ENCODE measurements at regions not wholly inside any gene's neighbourhood (a gene's known extent, or its start where the extent isn't known, plus 50 kb on each side); places are given as distances from the start of the nearest gene placed in this dataset.

DNA sequence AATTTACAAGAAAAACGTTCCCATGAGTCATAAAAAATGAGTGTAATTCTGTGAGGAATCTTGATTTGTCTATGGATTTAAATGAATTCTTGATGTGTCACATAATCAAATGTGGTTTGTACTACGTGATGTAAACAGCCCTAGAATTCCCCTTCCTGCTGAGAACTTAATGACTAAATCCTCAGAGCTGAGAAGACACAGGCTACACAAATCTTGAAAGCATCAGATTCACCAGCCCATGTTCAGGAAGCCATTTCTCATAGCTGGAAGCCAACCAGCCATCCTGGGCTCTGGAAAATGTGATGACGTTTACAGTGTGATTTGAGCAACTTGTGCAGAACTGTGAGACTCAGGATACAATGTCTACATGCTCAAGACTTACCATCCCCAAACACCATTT is 193.7 kb upstream of the MME start:
- DNase-seq (ENCODE audit: low spot score): no peak
- no peak overlapping the region for H3K4ac ChIP-seq (ENCODE audit: low read length)
- no peak overlapping the region for H3K4me3 ChIP-seq (ENCODE audit: low read length in 2 of 2)
- H2BK15ac ChIP-seq (ENCODE audit: low read length): no peak overlapping the region
- H3K27me3 ChIP-seq (ENCODE audit: control insufficient read depth in 3 of 3, insufficient read depth in 3 of 3, low read depth in 1 of 3, low read length in 3 of 3): no peaks in the 10 kb centered on the region
- H3K23ac ChIP-seq (ENCODE audit: low read depth, low read length, poor library complexity): no peak overlapping the region
- no peak overlapping the region for H3K14ac ChIP-seq (ENCODE audit: low read length)
- H4K8ac ChIP-seq (ENCODE audit: low read depth, low read length): no peak overlapping the region
- no peaks in the 10 kb centered on the region for H3K9me3 ChIP-seq (replicated peaks in 1 of 2; ENCODE audit: control insufficient read depth in 2 of 2, insufficient read depth in 1 of 2, low read depth in 1 of 2, low read length in 2 of 2)
- no peak overlapping the region for H3K27ac ChIP-seq (replicated peaks; ENCODE audit: low read length)
- no peaks in the 10 kb centered on the region for H3K36me3 ChIP-seq (replicated peaks in 1 of 2; ENCODE audit: control insufficient read depth in 2 of 2, insufficient read depth in 2 of 2, low read length in 2 of 2)
- H2BK12ac ChIP-seq (ENCODE audit: low read length): no peak overlapping the region
- no peak overlapping the region for H2AFZ ChIP-seq (ENCODE audit: low read length)
- no peaks in the 10 kb centered on the region for H3K79me1 ChIP-seq (ENCODE audit: low read depth, low read length)
- H2BK5ac ChIP-seq (ENCODE audit: low read length): no peak overlapping the region
- no CpG with 5 or more reads among the region's 3 CpGs for WGBS, 2 donors (ENCODE audit: extremely low coverage in 2 of 2, insufficient read length in 2 of 2, insufficient replicate concordance in 1 of 2)
- H3K9ac ChIP-seq (ENCODE audit: low read depth, low read length, poor library complexity): no peak overlapping the region
- H2AK5ac ChIP-seq (ENCODE audit: low read depth, low read length): no peak overlapping the region
- H3K4me2 ChIP-seq (ENCODE audit: insufficient read depth, low read length, poor library complexity, severe bottlenecking): no peak overlapping the region
- no peak overlapping the region for H4K91ac ChIP-seq (ENCODE audit: low read depth, low read length, poor library complexity)
- H2BK120ac ChIP-seq (ENCODE audit: low read depth, low read length): no peak overlapping the region
- H3K4me1 ChIP-seq (ENCODE audit: control insufficient read depth in 2 of 2, insufficient read depth in 1 of 2, low read depth in 1 of 2, low read length in 2 of 2): no peaks in the 10 kb centered on the region
- no peak overlapping the region for H3K18ac ChIP-seq (ENCODE audit: low read length)

DNA sequence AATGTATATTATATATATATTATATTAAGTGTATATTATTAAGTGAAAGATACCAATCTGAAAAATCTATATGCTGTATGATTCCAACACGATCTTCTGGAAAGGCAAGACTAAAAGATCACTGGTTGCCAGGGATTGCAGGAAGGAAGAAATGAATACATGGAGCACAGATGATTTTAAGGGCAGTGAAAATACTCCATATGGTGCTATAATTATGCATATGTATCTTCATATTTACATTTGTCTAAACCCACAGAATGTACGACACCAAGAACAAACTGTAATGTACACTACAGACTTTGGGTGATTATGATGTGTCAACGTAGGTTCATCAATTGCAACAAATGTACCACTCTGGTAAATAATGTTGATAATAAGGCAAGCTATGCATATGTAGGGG is 194.7 kb upstream of the MME start:
- H2AFZ ChIP-seq (ENCODE audit: low read length): no peak overlapping the region
- no peaks in the 10 kb centered on the region for H3K4me1 ChIP-seq (ENCODE audit: control insufficient read depth in 2 of 2, insufficient read depth in 1 of 2, low read depth in 1 of 2, low read length in 2 of 2)
- no peak overlapping the region for H3K4ac ChIP-seq (ENCODE audit: low read length)
- no peaks in the 10 kb centered on the region for H3K79me1 ChIP-seq (ENCODE audit: low read depth, low read length)
- no peak overlapping the region for H3K23ac ChIP-seq (ENCODE audit: low read depth, low read length, poor library complexity)
- H2BK12ac ChIP-seq (ENCODE audit: low read length): no peak overlapping the region
- no peak overlapping the region for H3K14ac ChIP-seq (ENCODE audit: low read length)
- no peak overlapping the region for H2BK5ac ChIP-seq (ENCODE audit: low read length)
- no peak overlapping the region for H2AK5ac ChIP-seq (ENCODE audit: low read depth, low read length)
- H3K4me3 ChIP-seq (ENCODE audit: low read length in 2 of 2): no peak overlapping the region
- H3K9me3 ChIP-seq (replicated peaks in 1 of 2; ENCODE audit: control insufficient read depth in 2 of 2, insufficient read depth in 1 of 2, low read depth in 1 of 2, low read length in 2 of 2): no peaks in the 10 kb centered on the region
- no peaks in the 10 kb centered on the region for H3K27me3 ChIP-seq (ENCODE audit: control insufficient read depth in 3 of 3, insufficient read depth in 3 of 3, low read depth in 1 of 3, low read length in 3 of 3)
- no peak overlapping the region for H4K91ac ChIP-seq (ENCODE audit: low read depth, low read length, poor library complexity)
- H2BK120ac ChIP-seq (ENCODE audit: low read depth, low read length): no peak overlapping the region
- no peak overlapping the region for H4K8ac ChIP-seq (ENCODE audit: low read depth, low read length)
- no peaks in the 10 kb centered on the region for H3K36me3 ChIP-seq (replicated peaks in 1 of 2; ENCODE audit: control insufficient read depth in 2 of 2, insufficient read depth in 2 of 2, low read length in 2 of 2)
- no peak overlapping the region for H3K9ac ChIP-seq (ENCODE audit: low read depth, low read length, poor library complexity)
- no peak for DNase-seq (ENCODE audit: low spot score)
- H3K18ac ChIP-seq (ENCODE audit: low read length): no peak overlapping the region
- no CpG with 5 or more reads among the region's 3 CpGs for WGBS, 2 donors (ENCODE audit: extremely low coverage in 2 of 2, insufficient read length in 2 of 2, insufficient replicate concordance in 1 of 2)
- no peak overlapping the region for H3K27ac ChIP-seq (replicated peaks; ENCODE audit: low read length)
- H2BK15ac ChIP-seq (ENCODE audit: low read length): no peak overlapping the region
- no peak overlapping the region for H3K4me2 ChIP-seq (ENCODE audit: insufficient read depth, low read length, poor library complexity, severe bottlenecking)

DNA sequence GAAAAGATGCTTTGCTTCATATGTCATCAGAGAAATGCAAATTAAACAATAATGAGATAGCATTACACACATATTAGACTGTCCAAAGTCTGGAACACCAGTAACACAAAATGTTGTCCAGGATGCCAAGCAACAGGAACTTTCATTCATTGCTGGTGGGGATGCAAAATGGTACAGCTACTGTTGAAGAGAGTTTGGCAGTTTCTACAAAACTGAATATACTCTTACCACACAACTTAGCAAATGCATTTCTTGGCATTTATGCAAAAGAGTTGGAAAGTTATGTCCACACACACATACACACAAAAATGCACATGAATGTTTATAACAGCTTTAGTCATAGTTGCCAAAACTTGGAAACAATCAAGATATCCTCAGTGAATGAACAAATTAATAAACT is 195.2 kb upstream of the MME start:
- Histone ChIP-seq H2BK120ac (ENCODE audit: low read depth, low read length) (no peak overlapping the region), H3K14ac (ENCODE audit: low read length) (no peak overlapping the region), H3K36me3 (replicated peaks in 1 of 2; ENCODE audit: control insufficient read depth in 2 of 2, insufficient read depth in 2 of 2, low read length in 2 of 2) (no peaks in the 10 kb centered on the region), H3K4me1 (ENCODE audit: control insufficient read depth in 2 of 2, insufficient read depth in 1 of 2, low read depth in 1 of 2, low read length in 2 of 2) (no peaks in the 10 kb centered on the region), H2BK5ac (ENCODE audit: low read length) (no peak overlapping the region), H3K18ac (ENCODE audit: low read length) (no peak overlapping the region), H2BK15ac (ENCODE audit: low read length) (no peak overlapping the region), H3K4me2 (ENCODE audit: insufficient read depth, low read length, poor library complexity, severe bottlenecking) (no peak overlapping the region), H3K27ac (replicated peaks; ENCODE audit: low read length) (no peak overlapping the region), H3K9me3 (replicated peaks in 1 of 2; ENCODE audit: control insufficient read depth in 2 of 2, insufficient read depth in 1 of 2, low read depth in 1 of 2, low read length in 2 of 2) (no peaks in the 10 kb centered on the region), H2AK5ac (ENCODE audit: low read depth, low read length) (no peak overlapping the region), H2BK12ac (ENCODE audit: low read length) (no peak overlapping the region), H3K23ac (ENCODE audit: low read depth, low read length, poor library complexity) (no peak overlapping the region), H3K79me1 (ENCODE audit: low read depth, low read length) (no peaks in the 10 kb centered on the region), H3K4ac (ENCODE audit: low read length) (no peak overlapping the region), H3K4me3 (ENCODE audit: low read length in 2 of 2) (no peak overlapping the region), H2AFZ (ENCODE audit: low read length) (no peak overlapping the region), H3K27me3 (ENCODE audit: control insufficient read depth in 3 of 3, insufficient read depth in 3 of 3, low read depth in 1 of 3, low read length in 3 of 3) (no peaks in the 10 kb centered on the region), H4K91ac (ENCODE audit: low read depth, low read length, poor library complexity) (no peak overlapping the region), H3K9ac (ENCODE audit: low read depth, low read length, poor library complexity) (no peak overlapping the region), H4K8ac (ENCODE audit: low read depth, low read length) (no peak overlapping the region)
- DNase-seq (ENCODE audit: low spot score): no peak

DNA sequence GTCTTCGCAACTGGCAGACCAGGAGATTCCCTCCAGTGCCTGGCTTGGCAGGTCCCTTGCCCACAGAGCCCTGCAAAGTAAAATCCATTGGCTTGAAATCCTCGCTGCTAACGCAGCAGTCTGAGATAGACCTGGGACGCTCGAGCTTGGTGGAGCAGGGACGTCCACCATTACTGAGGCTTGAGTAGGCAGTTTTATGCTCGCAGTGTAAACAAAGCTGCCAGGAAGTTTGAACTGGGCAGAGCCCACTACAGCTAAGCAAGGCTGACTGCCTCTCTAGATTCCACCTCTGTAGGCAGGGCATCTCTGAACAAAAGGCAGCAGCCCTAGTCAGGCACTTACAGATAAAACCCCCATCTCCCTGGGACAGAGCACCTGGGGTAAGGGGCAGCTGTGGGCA is 205.0 kb upstream of the MME start:
- Histone ChIP-seq H3K27me3 (ENCODE audit: control insufficient read depth in 3 of 3, insufficient read depth in 3 of 3, low read depth in 1 of 3, low read length in 3 of 3) (no peaks in the 10 kb centered on the region), H4K8ac (ENCODE audit: low read depth, low read length) (no peak overlapping the region), H3K4ac (ENCODE audit: low read length) (no peak overlapping the region), H3K27ac (replicated peaks; ENCODE audit: low read length) (no peak overlapping the region), H3K4me2 (ENCODE audit: insufficient read depth, low read length, poor library complexity, severe bottlenecking) (no peak overlapping the region), H2BK12ac (ENCODE audit: low read length) (no peak overlapping the region), H3K14ac (ENCODE audit: low read length) (no peak overlapping the region), H2BK15ac (ENCODE audit: low read length) (no peak overlapping the region), H3K23ac (ENCODE audit: low read depth, low read length, poor library complexity) (no peak overlapping the region), H3K4me3 (ENCODE audit: low read length in 2 of 2) (no peak overlapping the region), H4K91ac (ENCODE audit: low read depth, low read length, poor library complexity) (no peak overlapping the region), H3K79me1 (ENCODE audit: low read depth, low read length) (no peaks in the 10 kb centered on the region), H2AK5ac (ENCODE audit: low read depth, low read length) (no peak overlapping the region), H2BK120ac (ENCODE audit: low read depth, low read length) (no peak overlapping the region), H3K18ac (ENCODE audit: low read length) (no peak overlapping the region), H2BK5ac (ENCODE audit: low read length) (no peak overlapping the region), H3K36me3 (replicated peaks in 1 of 2; ENCODE audit: control insufficient read depth in 2 of 2, insufficient read depth in 2 of 2, low read length in 2 of 2) (no peaks in the 10 kb centered on the region), H3K4me1 (ENCODE audit: control insufficient read depth in 2 of 2, insufficient read depth in 1 of 2, low read depth in 1 of 2, low read length in 2 of 2) (peaks cover 0 to 1% of the 10 kb centered on the region in 2 donors), H2AFZ (ENCODE audit: low read length) (no peak overlapping the region), H3K9ac (ENCODE audit: low read depth, low read length, poor library complexity) (no peak overlapping the region), H3K9me3 (replicated peaks in 1 of 2; ENCODE audit: control insufficient read depth in 2 of 2, insufficient read depth in 1 of 2, low read depth in 1 of 2, low read length in 2 of 2) (no peaks in the 10 kb centered on the region)
- WGBS, 2 donors (ENCODE audit: extremely low coverage in 2 of 2, insufficient read length in 2 of 2, insufficient replicate concordance in 1 of 2): no CpG with 5 or more reads among the region's 7 CpGs
- DNase-seq (ENCODE audit: low spot score): no peak
